Activated T-cell treated with anti-CD3 and anti-CD28 coated beads, Interleukin-2, amount 50 U/mL, for 24 hours (primary cell): ENCODE measurements at regions not wholly inside any gene's neighbourhood (a gene's known extent, or its start where the extent isn't known, plus 50 kb on each side); places are given as distances from the start of the nearest gene placed in this dataset.
"Not testable (repeated sequence)": the region's sequence is repeated elsewhere in the genome, so short reads cannot be mapped to it uniquely, and the experiment has no call there.

Source experiments
- DNase-seq: peaks from one replicate; pipeline ENCODE4 v3.0.0-alpha.2; 2020
- H3K27ac Mint-ChIP-seq: 2 replicates; pipeline ENCODE4 v1.8.0; 2020; ENCODE audit warnings: mild to moderate bottlenecking, mixed read lengths
- H3K27me3 Mint-ChIP-seq: 2 replicates; pipeline ENCODE4 v1.8.0; 2020; ENCODE audit warnings: mixed read lengths
- H3K36me3 Mint-ChIP-seq: 2 replicates; pipeline ENCODE4 v1.8.0; 2020; ENCODE audit warnings: low read depth, mixed read lengths
- H3K4me1 Mint-ChIP-seq: 2 replicates; pipeline ENCODE4 v1.8.0; 2020; ENCODE audit warnings: low read depth, mixed read lengths
- H3K4me3 Mint-ChIP-seq: 2 replicates; pipeline ENCODE4 v1.8.0; 2020; ENCODE audit warnings: mild to moderate bottlenecking, moderate library complexity, mixed read lengths
- H3K9me3 Mint-ChIP-seq: 2 replicates; pipeline ENCODE4 v1.8.0; 2020; ENCODE audit warnings: mixed read lengths

DNA sequence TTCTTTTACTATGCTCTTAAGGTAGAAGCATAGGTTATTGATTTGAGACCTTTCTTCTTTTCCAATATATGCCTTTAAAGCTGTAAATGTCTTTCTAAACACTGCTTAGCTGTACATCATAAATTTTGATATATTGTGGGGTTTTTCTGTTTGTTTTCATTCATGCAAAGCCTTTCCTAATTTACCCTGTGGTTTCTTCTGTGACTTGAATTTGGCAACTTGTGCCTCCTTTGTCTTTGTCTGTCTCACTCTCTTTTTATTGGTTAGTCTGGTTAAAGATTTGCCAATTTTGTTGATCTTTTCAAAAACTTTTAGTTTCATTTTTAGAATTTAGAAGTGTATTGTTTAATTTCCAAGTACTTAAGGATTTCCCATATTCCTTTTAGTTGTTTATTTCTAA, 343.1 kb downstream of the OXSM start:
- DNase-seq, result no peak
- Mint-ChIP-seq H3K9me3 (peaks cover 8% of the 10 kb centered on the region), H3K4me1 (no peaks in the 10 kb centered on the region), H3K36me3 (no peaks in the 10 kb centered on the region), H3K27ac (no peak overlapping the region), H3K27me3 (no peaks in the 10 kb centered on the region), H3K4me3 (no peak overlapping the region)

DNA sequence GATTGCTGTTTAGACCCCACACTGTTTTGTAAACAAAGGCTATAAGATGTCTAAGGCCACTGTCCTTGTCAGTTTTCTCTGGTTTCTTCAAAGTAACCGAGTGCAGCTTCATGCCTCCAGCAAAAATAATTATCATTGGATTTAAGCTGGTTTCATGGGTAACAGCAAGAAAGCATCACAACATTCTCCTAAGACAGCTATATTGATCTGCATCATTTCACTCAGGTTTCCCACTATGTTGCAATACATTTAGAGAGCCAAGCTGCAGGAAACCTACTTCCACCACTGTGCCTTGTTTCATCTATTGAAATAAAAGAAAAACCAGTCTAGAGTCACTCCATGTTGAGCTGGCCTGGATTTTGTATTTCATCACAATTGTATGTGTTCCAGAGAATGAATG, 351.4 kb downstream of the OXSM start:
- H3K9me3 Mint-ChIP-seq, result peaks cover 10% of the 10 kb centered on the region
- H3K36me3 Mint-ChIP-seq, result no peaks in the 10 kb centered on the region
- no peaks in the 10 kb centered on the region for H3K4me1 Mint-ChIP-seq
- DNase-seq, result no peak
- no peak overlapping the region for H3K27ac Mint-ChIP-seq
- no peaks in the 10 kb centered on the region for H3K27me3 Mint-ChIP-seq
- H3K4me3 Mint-ChIP-seq, result no peak overlapping the region

DNA sequence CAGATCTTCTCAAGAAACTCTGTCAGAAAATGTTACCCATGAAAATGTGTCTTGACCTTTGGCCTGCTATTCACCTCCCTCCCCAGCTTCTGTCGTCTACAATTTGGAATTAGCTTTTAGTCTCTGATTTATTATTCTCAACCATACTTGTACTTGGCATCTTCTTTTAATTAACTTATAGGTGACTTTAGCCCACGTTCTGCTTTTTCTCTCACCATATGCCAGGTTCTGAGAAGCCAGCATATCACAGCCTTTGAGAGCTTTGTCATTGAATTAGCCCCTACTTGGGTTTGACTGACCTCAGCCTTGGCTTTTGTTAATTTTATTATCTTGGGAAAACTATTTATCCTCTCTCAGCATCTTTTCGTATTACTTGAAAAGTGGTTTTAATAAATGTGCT, 355.9 kb downstream of the OXSM start:
- no peak for DNase-seq
- Mint-ChIP-seq H3K4me1 (no peaks in the 10 kb centered on the region), H3K9me3 (peaks cover 4% of the 10 kb centered on the region), H3K4me3 (no peak overlapping the region), H3K27me3 (no peaks in the 10 kb centered on the region), H3K27ac (no peak overlapping the region), H3K36me3 (no peaks in the 10 kb centered on the region)

DNA sequence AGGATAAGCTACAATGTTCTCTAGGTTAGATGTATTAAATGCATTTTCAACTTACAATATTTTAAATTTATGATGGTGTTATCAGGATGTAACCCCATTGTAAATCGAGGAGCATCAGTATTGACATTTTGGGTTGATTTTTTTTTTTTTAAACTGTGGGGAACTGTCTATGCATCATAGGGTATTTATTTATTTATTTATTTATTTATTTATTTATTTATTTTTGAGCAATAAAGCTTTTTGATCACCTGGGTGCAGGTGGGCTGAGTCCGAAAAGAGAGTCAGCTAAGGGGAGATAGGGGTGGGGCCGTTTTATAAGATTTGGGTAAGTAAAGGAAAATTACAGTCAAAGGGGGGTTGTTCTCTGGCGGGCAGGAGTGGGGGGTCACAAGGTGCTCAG, 367.5 kb downstream of the OXSM start:
- H3K9me3 Mint-ChIP-seq, H3K4me3 Mint-ChIP-seq, DNase-seq, H3K36me3 Mint-ChIP-seq, H3K27ac Mint-ChIP-seq, H3K27me3 Mint-ChIP-seq, H3K4me1 Mint-ChIP-seq: not testable (repeated sequence)

DNA sequence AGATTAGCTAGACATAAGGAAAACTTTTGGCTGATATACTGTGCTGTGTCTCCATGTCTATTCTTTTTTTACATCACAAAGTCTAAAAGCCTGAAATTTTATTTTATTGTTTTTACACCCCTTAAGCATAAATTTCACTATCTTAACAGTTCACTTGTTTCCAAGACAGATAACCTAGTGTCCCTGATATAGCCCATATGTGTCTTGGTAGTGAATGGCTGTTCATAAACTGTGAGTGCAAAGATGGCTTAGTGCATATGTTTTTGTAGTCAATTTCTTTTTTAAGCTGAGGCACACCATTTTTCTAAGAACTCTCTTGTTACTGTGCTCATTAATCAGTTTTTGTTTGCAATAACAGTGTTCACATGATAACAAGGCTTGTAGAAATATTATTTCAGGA, 381.1 kb downstream of the OXSM start:
- no peak overlapping the region for H3K4me3 Mint-ChIP-seq
- H3K4me1 Mint-ChIP-seq, result no peaks in the 10 kb centered on the region
- peaks cover 4% of the 10 kb centered on the region for H3K9me3 Mint-ChIP-seq

DNA sequence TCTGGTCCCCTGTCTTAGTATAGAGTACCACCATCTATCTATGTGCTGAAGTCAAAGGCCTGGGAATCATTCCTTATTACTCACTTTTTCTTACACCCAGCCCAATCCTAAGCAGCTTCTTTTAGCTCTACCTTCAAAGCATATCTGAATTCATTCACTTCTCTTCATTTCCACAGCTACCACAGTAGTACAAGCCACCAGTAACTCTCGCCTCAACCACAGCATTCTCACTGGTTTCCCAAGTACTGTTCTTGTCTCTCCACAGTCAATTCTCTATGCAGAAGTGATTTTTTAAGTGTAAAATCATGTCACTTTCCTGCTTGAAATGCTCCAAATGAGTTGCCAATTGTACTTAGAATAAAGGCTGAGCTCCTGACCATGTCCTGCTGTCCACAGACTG, 401.7 kb downstream of the OXSM start:
- peaks cover 12% of the 10 kb centered on the region for H3K9me3 Mint-ChIP-seq
- no peak for DNase-seq
- H3K4me1 Mint-ChIP-seq, result no peaks in the 10 kb centered on the region
- no peaks in the 10 kb centered on the region for H3K27me3 Mint-ChIP-seq
- H3K36me3 Mint-ChIP-seq, result no peaks in the 10 kb centered on the region
- H3K27ac Mint-ChIP-seq, result no peak overlapping the region
- H3K4me3 Mint-ChIP-seq, result no peak overlapping the region

More for the DNA sequence above, 381.1 kb downstream of the OXSM start:
- no peak for DNase-seq
- no peaks in the 10 kb centered on the region for H3K27me3 Mint-ChIP-seq
- H3K36me3 Mint-ChIP-seq, result no peaks in the 10 kb centered on the region
- no peak overlapping the region for H3K27ac Mint-ChIP-seq

DNA sequence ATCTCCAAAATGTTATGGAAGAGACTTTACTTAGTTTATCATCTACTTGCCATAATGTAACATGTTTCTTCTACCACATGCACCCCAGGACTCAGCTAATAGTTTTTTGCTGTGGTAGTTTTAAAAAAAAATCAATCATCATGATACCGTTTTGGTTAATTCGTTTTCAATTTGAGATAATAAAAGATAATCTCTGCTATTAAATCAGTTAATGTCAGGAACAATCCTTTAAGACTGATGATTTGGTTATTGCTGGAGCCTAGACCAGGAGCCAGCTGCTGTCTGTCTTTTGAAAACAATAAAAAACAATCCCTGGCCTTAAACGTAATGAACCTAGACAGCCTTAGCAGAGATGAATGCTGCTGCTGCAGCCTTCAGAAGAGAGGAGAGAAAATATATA, 403.7 kb downstream of the OXSM start:
- Mint-ChIP-seq H3K9me3 (peaks cover 12% of the 10 kb centered on the region), H3K36me3 (no peaks in the 10 kb centered on the region), H3K4me3 (no peak overlapping the region), H3K27me3 (no peaks in the 10 kb centered on the region), H3K4me1 (no peaks in the 10 kb centered on the region), H3K27ac (no peak overlapping the region)
- no peak for DNase-seq

DNA sequence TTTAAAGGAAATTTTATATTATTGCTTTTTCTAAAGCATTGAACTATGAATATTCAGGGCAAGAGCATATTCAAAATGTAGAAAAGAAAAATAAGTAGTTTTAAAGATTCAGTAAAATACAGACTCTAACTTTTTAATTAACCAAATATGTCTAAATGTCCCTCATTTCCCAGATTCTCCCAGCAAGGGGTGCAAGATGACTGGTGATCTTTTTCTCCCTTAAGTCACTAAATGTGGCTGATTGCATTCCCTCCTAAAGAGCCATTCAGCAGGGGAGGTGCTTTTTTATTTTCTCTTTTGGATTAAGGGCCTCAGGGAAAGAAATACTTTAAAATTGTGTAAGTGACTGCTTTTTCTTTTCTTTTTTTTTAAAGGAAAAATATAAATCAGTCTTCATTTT, 406.9 kb downstream of the OXSM start:
- H3K4me1 Mint-ChIP-seq, result no peaks in the 10 kb centered on the region
- H3K27me3 Mint-ChIP-seq, result no peaks in the 10 kb centered on the region
- H3K4me3 Mint-ChIP-seq, result no peak overlapping the region
- no peak overlapping the region for H3K27ac Mint-ChIP-seq
- DNase-seq, result no peak
- peaks cover 6% of the 10 kb centered on the region for H3K9me3 Mint-ChIP-seq
- no peaks in the 10 kb centered on the region for H3K36me3 Mint-ChIP-seq

DNA sequence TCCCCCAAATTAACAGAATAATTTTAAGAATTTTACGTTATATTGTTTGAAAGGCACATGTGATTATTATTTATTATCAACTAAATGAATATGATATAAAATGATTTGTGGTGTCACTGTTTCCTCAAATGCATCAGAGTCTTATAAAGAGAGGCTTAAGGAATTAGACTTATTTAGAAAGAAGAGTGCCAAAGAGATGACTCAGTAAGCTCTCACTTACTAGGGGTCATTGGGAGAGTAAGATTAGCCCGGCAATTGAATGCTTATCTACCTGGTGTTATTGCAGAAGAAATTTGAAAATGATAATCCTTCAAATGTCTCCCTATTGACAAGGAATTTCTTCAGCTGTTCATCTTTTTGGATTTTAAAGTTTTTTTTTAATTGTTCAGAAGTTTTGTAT, 408.7 kb downstream of the OXSM start:
- no peak overlapping the region for H3K27ac Mint-ChIP-seq
- H3K27me3 Mint-ChIP-seq, result no peaks in the 10 kb centered on the region
- no peak for DNase-seq
- H3K4me1 Mint-ChIP-seq, result no peaks in the 10 kb centered on the region
- H3K9me3 Mint-ChIP-seq, result peaks cover 6% of the 10 kb centered on the region
- H3K36me3 Mint-ChIP-seq, result no peaks in the 10 kb centered on the region
- H3K4me3 Mint-ChIP-seq, result no peak overlapping the region

DNA sequence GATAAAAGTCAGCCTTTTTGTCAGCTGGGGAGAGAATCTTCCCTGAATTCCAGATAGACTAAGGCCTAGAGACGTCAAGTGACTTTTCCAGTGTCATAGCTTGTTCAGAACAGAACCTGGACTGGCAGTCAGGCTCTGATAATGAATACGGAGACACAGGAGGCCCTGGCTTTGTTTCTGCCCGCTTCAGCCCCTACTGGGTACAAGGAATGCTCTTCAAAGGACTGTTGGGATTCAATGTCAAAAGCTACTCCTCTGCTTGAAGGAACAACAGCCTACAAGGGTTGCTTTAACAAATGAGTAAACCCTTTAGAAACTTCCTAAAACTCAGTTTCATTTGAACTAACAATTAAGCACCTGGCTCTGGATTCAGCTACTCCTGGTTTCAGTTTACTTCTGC, 412.3 kb downstream of the OXSM start:
- H3K4me1 Mint-ChIP-seq, result no peaks in the 10 kb centered on the region
- no peak overlapping the region for H3K27ac Mint-ChIP-seq
- no peaks in the 10 kb centered on the region for H3K27me3 Mint-ChIP-seq
- H3K4me3 Mint-ChIP-seq, result no peak overlapping the region
- no peaks in the 10 kb centered on the region for H3K36me3 Mint-ChIP-seq
- DNase-seq, result no peak
- no peaks in the 10 kb centered on the region for H3K9me3 Mint-ChIP-seq

DNA sequence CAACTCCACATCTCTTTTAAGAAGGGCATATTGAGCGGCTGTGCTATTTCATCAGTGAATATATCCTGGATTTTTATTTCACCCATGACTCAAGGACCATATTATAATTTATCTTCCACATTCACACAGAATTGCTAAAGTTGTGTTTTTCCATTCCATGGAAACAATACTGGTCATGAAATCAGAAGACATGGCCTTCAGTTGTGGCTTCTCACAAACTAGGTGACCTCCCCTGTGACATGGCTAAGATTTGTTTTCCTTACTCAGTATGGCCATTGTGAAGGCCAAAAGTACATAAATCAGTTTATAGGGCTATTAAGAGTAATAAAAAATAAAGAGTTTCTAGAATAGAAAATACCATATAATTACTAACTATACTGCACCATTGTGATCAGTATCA, 415.6 kb downstream of the OXSM start:
- no peak overlapping the region for H3K27ac Mint-ChIP-seq
- DNase-seq, result no peak
- H3K36me3 Mint-ChIP-seq, result no peaks in the 10 kb centered on the region

DNA sequence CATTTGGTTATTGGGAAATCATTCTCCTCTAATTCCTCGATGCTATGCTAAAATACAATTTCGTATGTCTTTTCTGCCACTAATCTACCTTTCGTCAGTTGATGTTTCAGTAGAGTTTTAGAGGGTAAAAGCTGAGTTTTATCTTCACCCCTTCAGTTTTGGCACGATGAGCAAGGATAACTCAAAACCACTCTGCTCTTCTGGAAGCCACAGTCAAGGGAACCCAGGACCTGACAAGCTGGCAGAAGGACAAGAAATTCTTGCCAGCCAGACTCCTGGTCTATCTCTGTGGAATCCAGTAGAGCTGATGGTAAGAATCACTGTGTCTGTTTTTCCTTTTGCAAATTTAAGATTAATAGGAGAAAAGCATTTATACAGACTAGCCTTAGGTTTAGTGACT, 414.4 kb upstream of the LRRC3B start:
- Mint-ChIP-seq H3K4me1 (no peaks in the 10 kb centered on the region), H3K27me3 (no peaks in the 10 kb centered on the region), H3K4me3 (no peak overlapping the region), H3K27ac (no peak overlapping the region), H3K36me3 (no peaks in the 10 kb centered on the region), H3K9me3 (peaks cover 4% of the 10 kb centered on the region)
- no peak for DNase-seq

More for the DNA sequence above, 415.6 kb downstream of the OXSM start:
- Mint-ChIP-seq H3K27me3 (no peaks in the 10 kb centered on the region), H3K4me1 (no peaks in the 10 kb centered on the region), H3K9me3 (no peaks in the 10 kb centered on the region), H3K4me3 (no peak overlapping the region)

DNA sequence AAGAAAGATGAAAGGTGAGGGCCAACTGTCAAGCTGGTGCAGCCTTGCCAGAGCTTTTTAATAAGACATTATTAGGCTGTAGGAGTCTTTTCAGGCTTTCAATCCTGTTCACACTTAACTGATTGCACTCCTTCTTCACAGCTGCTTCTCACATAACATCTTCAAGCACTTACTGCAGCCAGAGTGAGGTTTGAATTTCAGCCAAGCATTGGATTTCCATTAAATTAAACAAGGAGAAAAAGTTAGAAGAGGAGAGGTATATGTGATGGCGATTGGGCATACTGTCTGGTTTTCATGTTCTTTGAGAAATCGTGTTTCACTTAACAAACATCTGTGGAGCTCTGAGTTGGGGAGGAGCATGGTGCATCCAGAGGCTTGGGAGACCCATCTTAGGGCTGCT, 392.8 kb upstream of the LRRC3B start:
- Mint-ChIP-seq H3K4me3 (no peak overlapping the region), H3K36me3 (no peaks in the 10 kb centered on the region), H3K27me3 (no peaks in the 10 kb centered on the region), H3K27ac (no peak overlapping the region), H3K9me3 (peaks cover 2% of the 10 kb centered on the region), H3K4me1 (no peaks in the 10 kb centered on the region)
- DNase-seq, result no peak

DNA sequence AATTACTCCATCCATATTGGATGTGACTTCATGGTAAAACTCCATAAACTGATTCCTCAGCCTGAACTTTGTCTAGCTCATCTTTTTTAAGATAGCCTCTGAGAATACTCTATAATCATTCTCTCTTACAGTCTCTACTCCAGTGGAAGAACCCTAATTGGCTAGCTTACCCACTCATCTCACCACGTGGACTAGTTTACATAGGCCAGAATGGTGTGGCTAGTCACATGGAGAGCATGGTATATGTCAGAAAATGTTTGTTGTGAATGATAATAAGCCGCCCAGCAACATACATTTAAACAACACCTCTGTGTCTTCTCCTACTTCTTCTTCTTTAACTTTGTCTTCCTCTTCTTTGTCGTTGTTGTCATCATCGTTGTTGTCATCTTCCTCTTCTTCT, 389.2 kb upstream of the LRRC3B start:
- H3K4me3 Mint-ChIP-seq, result no peak overlapping the region

DNA sequence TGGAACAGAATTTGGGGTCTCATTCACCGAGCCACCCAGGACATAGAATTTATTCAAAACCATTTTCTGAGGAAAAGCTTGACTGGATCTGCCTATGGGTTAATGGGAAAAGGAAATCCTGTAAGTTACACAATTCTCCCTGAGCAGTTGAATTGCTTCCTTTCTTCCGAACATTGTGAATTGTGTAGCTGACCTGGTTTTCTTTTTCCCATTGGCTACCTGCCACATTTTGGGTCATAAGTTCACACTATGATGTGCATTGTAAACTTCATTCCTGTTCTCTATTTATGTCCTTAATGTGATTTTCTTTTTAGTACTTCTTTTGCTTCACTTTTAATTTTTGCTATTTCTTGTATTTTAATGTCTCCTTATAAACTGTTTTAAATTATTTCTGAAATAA, 386.0 kb upstream of the LRRC3B start:
- Mint-ChIP-seq H3K36me3 (no peaks in the 10 kb centered on the region), H3K4me3 (no peak overlapping the region), H3K27me3 (no peaks in the 10 kb centered on the region), H3K9me3 (peaks cover 11% of the 10 kb centered on the region), H3K27ac (no peak overlapping the region), H3K4me1 (no peaks in the 10 kb centered on the region)
- DNase-seq, result no peak

More for the DNA sequence above, 389.2 kb upstream of the LRRC3B start:
- Mint-ChIP-seq H3K9me3 (peaks cover 7% of the 10 kb centered on the region), H3K36me3 (no peaks in the 10 kb centered on the region), H3K27ac (no peak overlapping the region), H3K27me3 (no peaks in the 10 kb centered on the region), H3K4me1 (no peaks in the 10 kb centered on the region)
- DNase-seq, result no peak

DNA sequence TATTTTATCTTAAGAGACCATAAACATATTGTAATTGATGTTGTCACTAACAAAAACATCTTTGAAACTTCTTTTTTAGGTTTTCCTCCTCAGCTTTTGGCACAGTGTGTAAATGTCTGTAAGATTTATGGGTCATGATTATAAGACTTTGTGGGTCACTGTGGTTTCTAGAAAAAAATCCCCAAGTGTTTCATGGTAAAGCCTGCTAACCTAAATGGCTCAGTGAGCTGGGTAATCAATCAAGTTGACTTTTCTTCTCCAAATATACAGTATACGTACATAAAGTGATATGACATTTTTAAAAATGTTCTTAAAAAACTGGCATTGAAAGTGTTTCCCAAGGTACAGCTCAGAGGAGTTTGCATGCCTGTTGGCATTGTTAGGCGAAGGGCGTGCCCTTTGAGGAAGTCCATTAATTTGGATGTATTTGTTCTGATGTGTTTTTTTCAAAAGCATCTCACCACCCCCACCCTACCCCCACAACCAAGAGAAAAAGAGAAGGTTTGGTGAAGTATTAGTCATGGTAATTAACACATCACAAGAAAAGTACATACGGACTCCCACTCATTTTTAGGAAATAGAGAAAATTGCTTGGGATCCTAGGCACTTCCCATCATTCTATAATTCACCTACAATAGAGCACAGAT, 385.4 kb upstream of the LRRC3B start:
- H3K4me3 Mint-ChIP-seq, result no peak overlapping the region
- DNase-seq, result no peak
- no peaks in the 10 kb centered on the region for H3K27me3 Mint-ChIP-seq
- H3K36me3 Mint-ChIP-seq, result no peaks in the 10 kb centered on the region
- H3K9me3 Mint-ChIP-seq, result peaks cover 13% of the 10 kb centered on the region
- no peak overlapping the region for H3K27ac Mint-ChIP-seq
- no peaks in the 10 kb centered on the region for H3K4me1 Mint-ChIP-seq
